ENCODE measurements at regions not wholly inside any gene's neighbourhood (a gene's known extent, or its start where the extent isn't known, plus 50 kb on each side); places are given as distances from the start of the nearest gene placed in this dataset.

GRCh38 chr10:31741473-31741872 lies 187.2 kb downstream of the ARHGAP12 start:
- H3K4me3 Mint-ChIP-seq (ENCODE audit: unreplicated experiment), result no peak overlapping the region
- DNase-seq (ENCODE audit: extremely low spot score, unreplicated experiment), result no peak
- no peak overlapping the region for H3K27ac Mint-ChIP-seq (ENCODE audit: unreplicated experiment)
- H3K27me3 Mint-ChIP-seq (ENCODE audit: unreplicated experiment), result no peaks in the 10 kb centered on the region
- peaks cover 5% of the 10 kb centered on the region for H3K9me3 Mint-ChIP-seq (ENCODE audit: unreplicated experiment)
- H3K4me1 Mint-ChIP-seq (ENCODE audit: unreplicated experiment), result peaks cover 33% of the 10 kb centered on the region
- peaks cover 2% of the 10 kb centered on the region for H3K36me3 Mint-ChIP-seq (ENCODE audit: unreplicated experiment)
- no peak for TF ChIP-seq CTCF (IDR thresholded peaks at IDR 0.05)

DNA sequence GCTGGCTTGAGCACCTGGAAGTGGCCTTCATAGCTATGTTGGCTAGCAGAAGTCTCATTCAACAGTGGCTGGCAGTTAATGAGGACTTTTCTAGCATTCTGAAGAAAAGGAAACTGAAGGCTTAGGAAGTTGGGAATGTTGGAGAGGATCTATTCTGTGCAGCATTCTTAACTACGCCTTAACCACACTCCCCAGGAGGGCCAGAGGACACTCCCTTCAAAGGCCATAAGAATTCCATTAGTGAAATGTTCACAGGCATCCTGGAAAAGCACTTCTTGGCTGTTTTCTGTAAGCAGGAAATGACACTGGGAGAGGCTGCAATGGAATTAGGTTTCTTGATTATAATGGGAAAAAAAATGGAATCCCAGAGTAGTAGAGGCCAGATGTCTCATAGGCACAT lies 188.9 kb downstream of the ARHGAP12 start:
- H3K36me3 Mint-ChIP-seq (ENCODE audit: unreplicated experiment), result peaks cover 2% of the 10 kb centered on the region
- H3K4me1 Mint-ChIP-seq (ENCODE audit: unreplicated experiment), result peaks cover 27% of the 10 kb centered on the region
- peaks cover 8% of the 10 kb centered on the region for H3K9me3 Mint-ChIP-seq (ENCODE audit: unreplicated experiment)
- no peak overlapping the region for H3K4me3 Mint-ChIP-seq (ENCODE audit: unreplicated experiment)
- H3K27me3 Mint-ChIP-seq (ENCODE audit: unreplicated experiment), result no peaks in the 10 kb centered on the region
- no peak for DNase-seq (ENCODE audit: extremely low spot score, unreplicated experiment)
- TF ChIP-seq CTCF (IDR thresholded peaks at IDR 0.05), result no peak
- peak overlapping the region; percentile 65 for H3K27ac Mint-ChIP-seq (ENCODE audit: unreplicated experiment)

- Mint-ChIP-seq H3K27ac (ENCODE audit: unreplicated experiment) (peak overlapping the region; percentile 65), H3K36me3 (ENCODE audit: unreplicated experiment) (peaks cover 2% of the 10 kb centered on the region), H3K4me3 (ENCODE audit: unreplicated experiment) (no peak overlapping the region), H3K4me1 (ENCODE audit: unreplicated experiment) (peaks cover 27% of the 10 kb centered on the region), H3K27me3 (ENCODE audit: unreplicated experiment) (no peaks in the 10 kb centered on the region), H3K9me3 (ENCODE audit: unreplicated experiment) (peaks cover 8% of the 10 kb centered on the region)
- no peak for DNase-seq (ENCODE audit: extremely low spot score, unreplicated experiment)
- TF ChIP-seq CTCF (IDR thresholded peaks at IDR 0.05), result no peak
Measured at GRCh38 chr10:31739146-31739545, 189.5 kb downstream of the ARHGAP12 start.

- H3K4me1 Mint-ChIP-seq (ENCODE audit: unreplicated experiment), result no peaks in the 10 kb centered on the region
- H3K4me3 Mint-ChIP-seq (ENCODE audit: unreplicated experiment), result no peak overlapping the region
- no peak overlapping the region for H3K27ac Mint-ChIP-seq (ENCODE audit: unreplicated experiment)
- no peaks in the 10 kb centered on the region for H3K36me3 Mint-ChIP-seq (ENCODE audit: unreplicated experiment)
- H3K9me3 Mint-ChIP-seq (ENCODE audit: unreplicated experiment), result peaks cover 11% of the 10 kb centered on the region
- no peak for TF ChIP-seq CTCF (IDR thresholded peaks at IDR 0.05)
- H3K27me3 Mint-ChIP-seq (ENCODE audit: unreplicated experiment), result no peaks in the 10 kb centered on the region
- no peak for DNase-seq (ENCODE audit: extremely low spot score, unreplicated experiment)
Measured at GRCh38 chr10:31731711-31732110, 196.9 kb downstream of the ARHGAP12 start.

DNA sequence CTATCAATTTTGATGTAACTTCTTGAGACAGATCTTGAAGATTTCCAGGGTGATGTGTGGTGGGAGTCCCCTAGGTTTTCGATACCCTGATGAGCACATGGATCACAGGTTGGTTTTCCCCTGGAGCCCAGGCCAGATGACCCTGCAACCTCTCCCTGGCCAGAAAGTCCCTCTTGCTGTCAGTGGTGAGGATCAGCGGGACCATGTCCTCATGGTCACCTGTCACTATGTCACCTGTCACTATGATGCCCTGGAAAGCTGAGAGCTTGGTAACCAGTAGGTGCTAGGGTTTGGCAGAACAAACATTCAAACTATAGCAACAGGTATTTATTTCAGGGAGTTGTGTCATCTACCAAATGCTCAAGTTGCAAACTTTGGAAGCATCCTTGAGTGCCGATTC lies 197.9 kb downstream of the ARHGAP12 start:
- H3K27me3 Mint-ChIP-seq (ENCODE audit: unreplicated experiment), result no peaks in the 10 kb centered on the region
- H3K36me3 Mint-ChIP-seq (ENCODE audit: unreplicated experiment), result no peaks in the 10 kb centered on the region
- no peak for DNase-seq (ENCODE audit: extremely low spot score, unreplicated experiment)
- H3K4me1 Mint-ChIP-seq (ENCODE audit: unreplicated experiment), result no peaks in the 10 kb centered on the region
- no peak overlapping the region for H3K4me3 Mint-ChIP-seq (ENCODE audit: unreplicated experiment)
- H3K9me3 Mint-ChIP-seq (ENCODE audit: unreplicated experiment), result peaks cover 11% of the 10 kb centered on the region
- no peak overlapping the region for H3K27ac Mint-ChIP-seq (ENCODE audit: unreplicated experiment)
- no peak for TF ChIP-seq CTCF (IDR thresholded peaks at IDR 0.05)

Data from osteocyte (in vitro differentiated cells).